ENCODE measurements at regions not wholly inside any gene's neighbourhood (a gene's known extent, or its start where the extent isn't known, plus 50 kb on each side); places are given as distances from the start of the nearest gene placed in this dataset.

- no peak for TF ChIP-seq ZNF302 (CRISPR knock-in tag; IDR thresholded peaks at IDR 0.05)
Measured at GRCh38 chr7:25901658-25902057, 250.3 kb upstream of the NFE2L3 start (continued).

DNA sequence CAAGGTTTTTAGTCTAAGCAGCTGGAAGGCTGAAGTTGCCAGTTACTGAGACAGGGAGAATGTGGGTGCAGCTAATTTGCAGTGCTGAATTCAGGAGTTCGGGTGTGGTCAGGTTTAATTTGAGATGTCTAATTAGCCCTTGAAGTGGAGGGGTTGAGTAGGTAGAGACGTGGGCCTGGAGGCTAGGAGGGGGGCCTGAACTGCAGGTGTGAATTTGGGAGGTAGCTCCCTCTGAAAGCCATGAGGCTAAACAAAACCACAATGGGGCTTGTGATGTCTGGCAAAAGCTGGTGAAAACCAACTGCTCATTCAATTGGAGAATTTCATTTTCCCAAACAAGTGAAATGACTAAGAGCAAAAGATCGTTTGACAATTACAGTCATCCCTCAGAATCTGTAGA is 246.0 kb upstream of the NFE2L3 start:
- TF ChIP-seq ESRRA (IDR thresholded peaks at IDR 0.05; ENCODE audit: borderline replicate concordance, low read length) (no peak), HOXB13 (CRISPR knock-in tag; IDR thresholded peaks at IDR 0.05; ENCODE audit: low read depth) (no peak), USF2 (IDR thresholded peaks at IDR 0.05) (no peak), NFE2L2 (conservative IDR thresholded peaks at IDR 0.05; ENCODE audit: low read length) (no peak), EHMT2 (IDR thresholded peaks at IDR 0.05; ENCODE audit: low read depth) (no peak), FOSB (CRISPR knock-in tag; IDR thresholded peaks at IDR 0.05) (no peak), MAZ (IDR thresholded peaks at IDR 0.05; ENCODE audit: borderline replicate concordance, low read depth, low read length) (no peak), KDM5A (IDR thresholded peaks at IDR 0.05) (no peak), SMC3 (IDR thresholded peaks at IDR 0.05) (no peak), POLR2AphosphoS2 (conservative IDR thresholded peaks at IDR 0.05; ENCODE audit: low read length) (no peak)
- Histone ChIP-seq H3K9me3 (no peaks in the 10 kb centered on the region), H3K4me2 (no peak overlapping the region), H3K4me1 (no peaks in the 10 kb centered on the region), H3K4me3 (no peak overlapping the region), H3K27ac (no peak overlapping the region)
- no peak for FAIRE-seq
- no peak for ATAC-seq
- no peak for DNase-seq (ENCODE audit: low read depth in 1 of 2, low spot score in 1 of 2)
- POLR2A ChIA-PET, result no interaction called here
- CTCF ChIA-PET, result interaction anchor here (0.8 to 7.2 kb wide), 6 partner anchors 10 to 459 kb away, joined by 3 to 42 read pairs (median 5); no protein-coding TSS in a partner anchor
- 28% methylated on average over 3 of the region's 3 CpGs for WGBS (ENCODE audit: missing lambda C conversion rate)

DNA sequence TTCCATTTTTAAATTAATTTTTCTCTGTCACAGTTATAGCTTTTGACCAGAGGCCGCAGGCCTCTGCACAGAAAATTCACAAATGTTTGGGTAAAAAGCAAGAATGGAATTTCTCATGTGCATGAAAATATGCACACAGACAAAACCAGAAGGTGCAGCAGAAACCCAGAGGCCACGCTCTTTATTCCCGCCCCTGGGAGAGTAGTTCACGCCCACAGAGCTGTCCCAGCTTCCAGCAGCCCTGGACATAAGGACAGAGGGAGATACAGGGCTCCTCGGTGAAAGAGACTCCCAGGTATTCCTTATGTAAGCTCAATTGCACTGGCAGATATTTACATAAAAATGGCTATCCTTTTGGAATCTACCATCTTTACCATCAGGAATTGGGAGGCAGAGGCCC is 245.2 kb upstream of the NFE2L3 start:
- no peak for FAIRE-seq
- no peak for ATAC-seq
- POLR2A ChIA-PET, result no interaction called here
- Histone ChIP-seq H3K27ac (no peak overlapping the region), H3K4me1 (no peaks in the 10 kb centered on the region), H3K9me3 (no peaks in the 10 kb centered on the region), H3K4me2 (no peak overlapping the region), H3K4me3 (no peak overlapping the region)
- WGBS (ENCODE audit: missing lambda C conversion rate), result 55% methylated on average over 5 of the region's 5 CpGs
- CTCF ChIA-PET, result interaction anchor here (0.8 to 7.2 kb wide), 5 partner anchors 9 to 407 kb away, joined by 3 to 42 read pairs (median 5); no protein-coding TSS in a partner anchor
- TF ChIP-seq MAZ (IDR thresholded peaks at IDR 0.05; ENCODE audit: borderline replicate concordance, low read depth, low read length), result no peak
- no peak for TF ChIP-seq CBX2 (IDR thresholded peaks at IDR 0.05; ENCODE audit: borderline replicate concordance, low read depth)
- no peak for TF ChIP-seq POLR2A (IDR thresholded peaks at IDR 0.05; ENCODE audit: low read length)
- TF ChIP-seq USF2 (IDR thresholded peaks at IDR 0.05), result no peak
- TF ChIP-seq ATOH8 (CRISPR knock-in tag; IDR thresholded peaks at IDR 0.05; ENCODE audit: low read depth), result no peak
- DNase-seq (ENCODE audit: low read depth in 1 of 2, low spot score in 1 of 2), result no peak

- H3K4me3 ChIP-seq, result no peak overlapping the region
- no peaks in the 10 kb centered on the region for H3K9me3 ChIP-seq
- CTCF ChIA-PET, result interaction anchor here (1.0 to 7.2 kb wide), 5 partner anchors 9 to 761 kb away, joined by 3 to 42 read pairs (median 10); no protein-coding TSS in a partner anchor
- H3K27ac ChIP-seq, result no peak overlapping the region
- no peaks in the 10 kb centered on the region for H3K4me1 ChIP-seq
- FAIRE-seq (no peak), ATAC-seq (no peak; a peak in 1 of 6 replicates), DNase-seq (ENCODE audit: low read depth in 1 of 2, low spot score in 1 of 2) (no peak)
- WGBS (ENCODE audit: missing lambda C conversion rate), result 49% methylated on average over 7 of the region's 7 CpGs
- no peak overlapping the region for H3K4me2 ChIP-seq
- no peak for TF ChIP-seq CHD2 (IDR thresholded peaks at IDR 0.05; ENCODE audit: low read length, partially characterized antibody)
- no peak for TF ChIP-seq EHF (CRISPR knock-in tag; IDR thresholded peaks at IDR 0.05)
- TF ChIP-seq EHMT2 (IDR thresholded peaks at IDR 0.05; ENCODE audit: low read depth), result no peak
- TF ChIP-seq, protein P1, sequence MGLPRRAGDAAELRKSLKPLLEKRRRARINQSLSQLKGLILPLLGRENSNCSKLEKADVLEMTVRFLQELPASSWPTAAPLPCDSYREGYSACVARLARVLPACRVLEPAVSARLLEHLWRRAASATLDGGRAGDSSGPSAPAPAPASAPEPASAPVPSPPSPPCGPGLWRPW (IDR thresholded peaks at IDR 0.05), result no peak
- POLR2A ChIA-PET, result no interaction called here
Measured at GRCh38 chr7:25907214-25907613, 244.8 kb upstream of the NFE2L3 start.

Data from A549 (cell line).